Left lobe of liver (tissue), 2 donors: ENCODE measurements at regions not wholly inside any gene's neighbourhood (a gene's known extent, or its start where the extent isn't known, plus 50 kb on each side); places are given as distances from the start of the nearest gene placed in this dataset.
"Not testable (repeated sequence)": the region's sequence is repeated elsewhere in the genome, so short reads cannot be mapped to it uniquely, and the experiment has no call there.

ENCODE experiments used
- ATAC-seq: fragments of 200-7000 bp; cut with Tn5 transposase; one replicate; pipeline ENCODE4 v1.9.1; 2020; ENCODE audit warnings: mild to moderate bottlenecking, moderate library complexity
- DNase-seq: peaks from one replicate; pipeline ENCODE4 v3.0.0-alpha.2; 2020; ENCODE audit warnings: low spot score
- donor health status: DM: no; HTN: no; CAD: no; lungs with moderate emphysema.
- donor health status: DM: no; HTN: yes; CAD: no.

- no peak for ATAC-seq
- DNase-seq, result no peak
These were observed 93.9 kb upstream of the NEK6 start for GRCh38 chr9:124163760-124164255.

GRCh38 chr9:124164811-124165210, 92.9 kb upstream of the NEK6 start:
- no peak for ATAC-seq
- DNase-seq, result no peak

GRCh38 chr9:124174433-124174832, 83.3 kb upstream of the NEK6 start:
- DNase-seq (no peak), ATAC-seq (no peak)

- DNase-seq, ATAC-seq: not testable (repeated sequence)
These were observed 80.2 kb upstream of the NEK6 start for GRCh38 chr9:124177522-124177921.

GRCh38 chr9:124179196-124180071, 78.3 kb upstream of the NEK6 start:
- DNase-seq (no peak), ATAC-seq (no peak)

GRCh38 chr9:124180557-124180956, 77.2 kb upstream of the NEK6 start:
- DNase-seq (no peak), ATAC-seq (no peak)

GRCh38 chr9:124182741-124183140, 75.0 kb upstream of the NEK6 start:
- DNase-seq (no peak), ATAC-seq (no peak)

GRCh38 chr9:124183772-124184171, 74.0 kb upstream of the NEK6 start:
- no peak for ATAC-seq
- no peak for DNase-seq

- ATAC-seq, result no peak
- no peak for DNase-seq
These were observed 72.3 kb upstream of the NEK6 start for GRCh38 chr9:124185413-124185812.

- no peak for ATAC-seq
- no peak for DNase-seq
These were observed 70.4 kb upstream of the NEK6 start for GRCh38 chr9:124187311-124187710.

- ATAC-seq (no peak), DNase-seq (no peak)
These were observed 69.2 kb upstream of the NEK6 start for GRCh38 chr9:124188331-124189110.

- DNase-seq (peak; percentile 29), ATAC-seq (no peak)
These were observed 67.0 kb upstream of the NEK6 start for GRCh38 chr9:124190761-124191160.

GRCh38 chr9:124191691-124192395, 65.9 kb upstream of the NEK6 start:
- ATAC-seq (no peak), DNase-seq (peak; percentile 12)

GRCh38 chr9:124196814-124197176, 61.0 kb upstream of the NEK6 start:
- ATAC-seq, result no peak

GRCh38 chr9:124197177-124198095, 60.3 kb upstream of the NEK6 start:
- peak; percentile 40 for DNase-seq
- ATAC-seq, result peak; percentile 47

More at GRCh38 chr9:124196814-124197176, 61.0 kb upstream of the NEK6 start:
- DNase-seq, result no peak

GRCh38 chr9:124198331-124198730, 59.4 kb upstream of the NEK6 start:
- DNase-seq, result no peak
- ATAC-seq, result no peak

GRCh38 chr9:124198948-124199347, 58.8 kb upstream of the NEK6 start:
- ATAC-seq, result no peak

GRCh38 chr9:124199474-124199873, 58.3 kb upstream of the NEK6 start:
- ATAC-seq (no peak), DNase-seq (no peak)

More at GRCh38 chr9:124198948-124199347, 58.8 kb upstream of the NEK6 start:
- DNase-seq, result no peak

- DNase-seq (no peak), ATAC-seq (peak; percentile 61)
These were observed 55.2 kb upstream of the NEK6 start for GRCh38 chr9:124202447-124202971.
